HCT116 (cell line): ENCODE measurements at regions not wholly inside any gene's neighbourhood (a gene's known extent, or its start where the extent isn't known, plus 50 kb on each side); places are given as distances from the start of the nearest gene placed in this dataset.

ENCODE experiments used
- ATAC-seq: fragments of 200-7000 bp; cut with Tn5 transposase; 2 replicates; pipeline ENCODE4 v1.9.1; 2020; ENCODE audit warnings: mild to moderate bottlenecking, moderate library complexity
- BruUV-seq: library from RNA; stranded (reverse); fragments of 400-500 nt; replicated peaks from 2 replicates; lab custom pipeline; 2021; lab: Mats Ljungman, UMichigan
- CTCF ChIA-PET: fragments of 300-600 bp; sonication (Branson Sonifier 250); formaldehyde crosslinking; loops from one replicate; lab custom pipeline; 2021; ENCODE audit warnings: antibody characterized with exemption; lab: Charles Lee
- POLR2A ChIA-PET: fragments of 300-600, 350-600 bp; sonication (Branson Sonifier 250); formaldehyde crosslinking; loops from one replicate; lab custom pipeline; 2021; ENCODE audit warnings: antibody characterized with exemption; lab: Charles Lee
- RAD21 ChIA-PET, 2 experiments: fragments of 300-600 bp; sonication (Branson Sonifier 250); formaldehyde crosslinking; loops; one replicate each; lab custom pipeline; 2023; ENCODE audit warnings: low total read pairs in 2 of 2; ENCODE audit not compliant: uncharacterized antibody in 2 of 2, unreplicated experiment in 2 of 2, low non-redundant PET in 1 of 2; lab: Charles Lee
- DNase-seq: peaks from one replicate; pipeline ENCODE4 v3.0.0-alpha.2; 2010; ENCODE audit warnings: low read depth, low spot score
- H2AFZ ChIP-seq: fragments of 200-600 bp; shearing (Covaris generic), sonication (generic); 2 replicates; pipeline ENCODE4 v1.6.1; 2017; ENCODE audit warnings: low read depth, mixed run types, mixed read lengths, antibody characterized with exemption, low read length; ENCODE audit not compliant: poor library complexity, severe bottlenecking
- H3K27ac ChIP-seq: 2 replicates; pipeline ENCODE4 v1.5.1; 2012; ENCODE audit warnings: low read depth, low read length
- H3K27me3 ChIP-seq: fragments of 200-600 bp; sonication (generic); 2 replicates; pipeline ENCODE4 v1.6.1; 2016; ENCODE audit warnings: mixed run types, low read length, mixed read lengths; ENCODE audit not compliant: insufficient read depth
- H3K36me3 ChIP-seq, 2 experiments: fragments of 200-500 bp in 1 of 2; fragments of 200-600 bp in 1 of 2; sonication (Bioruptor generic) in 1 of 2; sonication (generic) in 1 of 2; 2 replicates each; pipeline versions ENCODE4 v1.5.1 to v1.6.1; 2014 to 2016; ENCODE audit warnings: low read length in 2 of 2, inconsistent platforms in 1 of 2, mixed read lengths in 1 of 2, mixed run types in 1 of 2; ENCODE audit not compliant: insufficient read depth in 2 of 2, control insufficient read depth in 1 of 2
- H3K4me1 ChIP-seq, 2 experiments: fragments of 200-600 bp in 1 of 2; sonication (generic) in 1 of 2; 2 replicates each; pipeline versions ENCODE4 v1.5.1 to v1.6.1; 2012 to 2017; ENCODE audit warnings: low read length in 2 of 2, inconsistent platforms in 1 of 2, mild to moderate bottlenecking in 1 of 2, mixed read lengths in 1 of 2, mixed run types in 1 of 2, moderate library complexity in 1 of 2; ENCODE audit not compliant: insufficient read depth in 2 of 2, control insufficient read depth in 1 of 2
- H3K4me2 ChIP-seq: fragments of 200-600 bp; sonication (generic); 2 replicates; pipeline ENCODE4 v1.6.1; 2017; ENCODE audit warnings: mixed run types, low read length, mixed read lengths
- H3K4me3 ChIP-seq, 2 experiments: fragments of 200-600 bp in 1 of 2; sonication (generic) in 1 of 2; replicated peaks in 1 of 2; 2 replicates each; pipeline ENCODE4 v1.5.1; 2011 to 2016; ENCODE audit warnings: low read length in 2 of 2, control low read depth in 1 of 2, low read depth in 1 of 2, mild to moderate bottlenecking in 1 of 2, mixed read lengths in 1 of 2, mixed run types in 1 of 2
- H3K79me2 ChIP-seq: fragments of 200-600 bp; sonication (generic); 2 replicates; pipeline ENCODE4 v1.6.1; 2017; ENCODE audit warnings: mild to moderate bottlenecking, mixed run types, low read length, moderate library complexity, mixed read lengths; ENCODE audit not compliant: insufficient read depth
- H3K9ac ChIP-seq: fragments of 200-600 bp; sonication (generic); 2 replicates; pipeline ENCODE4 v1.6.1; 2016; ENCODE audit warnings: low read length, mixed read lengths
- H3K9me2 ChIP-seq: fragments of 200-600 bp; sonication (generic), shearing (Covaris generic); 2 replicates; pipeline ENCODE4 v1.6.1; 2017; ENCODE audit warnings: mixed run types, mild to moderate bottlenecking, moderate library complexity; ENCODE audit not compliant: insufficient read depth
- H3K9me3 ChIP-seq, 2 experiments: fragments of 200-500 bp in 1 of 2; fragments of 200-600 bp in 1 of 2; sonication (Bioruptor generic) in 1 of 2; sonication (generic) in 1 of 2; 2 replicates each; pipeline ENCODE4 v1.6.1; 2014 to 2017; ENCODE audit warnings: low read length in 2 of 2, mixed read lengths in 2 of 2, inconsistent platforms in 1 of 2, low read depth in 1 of 2, mild to moderate bottlenecking in 1 of 2, mixed run types in 1 of 2, moderate library complexity in 1 of 2; ENCODE audit not compliant: control insufficient read depth in 1 of 2, insufficient read depth in 1 of 2
- H4K20me1 ChIP-seq: fragments of 200-600 bp; sonication (generic), shearing (Covaris generic); 2 replicates; pipeline ENCODE4 v1.6.1; 2017; ENCODE audit warnings: mixed run types, mild to moderate bottlenecking, moderate library complexity; ENCODE audit not compliant: insufficient read depth
- ATF3 ChIP-seq: IDR thresholded peaks from 2 replicates; pipeline ENCODE4 v1.6.1; 2012
- CEBPB ChIP-seq: IDR thresholded peaks from 2 replicates; pipeline ENCODE4 v1.6.1; 2012; ENCODE audit warnings: low read depth
- CTCF ChIP-seq, 3 experiments: fragments of 200-600 bp in 1 of 3; sonication (generic) in 1 of 3; IDR thresholded peaks in 2 of 3; conservative IDR thresholded peaks in 1 of 3; 2 replicates each; pipeline ENCODE4 v1.5.1; 2012 to 2017; ENCODE audit warnings: low read depth in 2 of 3, low read length in 2 of 3, antibody characterized with exemption in 1 of 3, borderline replicate concordance in 1 of 3, control low read depth in 1 of 3, mild to moderate bottlenecking in 1 of 3, mixed read lengths in 1 of 3, mixed run types in 1 of 3, moderate library complexity in 1 of 3; ENCODE audit not compliant: insufficient read depth in 1 of 3
- EGR1 ChIP-seq: IDR thresholded peaks from 2 replicates; pipeline ENCODE4 v1.6.1; 2012; ENCODE audit warnings: low read depth
- JUND ChIP-seq: IDR thresholded peaks from 2 replicates; pipeline ENCODE4 v1.6.1; 2012
- POLR2A ChIP-seq: IDR thresholded peaks from 2 replicates; pipeline ENCODE4 v1.7.0; 2011; ENCODE audit warnings: borderline replicate concordance; ENCODE audit not compliant: insufficient read depth, insufficient read length; ENCODE audit errors: extremely low read depth
- RAD21 ChIP-seq: IDR thresholded peaks from 2 replicates; pipeline ENCODE4 v1.6.1; 2012; ENCODE audit warnings: low read depth, mild to moderate bottlenecking
- YY1 ChIP-seq: IDR thresholded peaks from 2 replicates; pipeline ENCODE4 v1.6.1; 2011; ENCODE audit warnings: low read length, low read depth, moderate library complexity, mild to moderate bottlenecking; ENCODE audit not compliant: insufficient replicate concordance; ENCODE audit errors: extremely low read depth
- ZFX ChIP-seq: fragments of 450-650 bp; IDR thresholded peaks from 2 replicates; pipeline ENCODE4 v1.6.1; 2017
- intact Hi-C: fragments of 100-400 bp; cut with micrococcal nuclease; formaldehyde crosslinking; loops from 2 replicates; pipeline ENCODE4 v1.10.0; 2022

GRCh38 chr5:119304439-119305211 lies 51.2 kb upstream of the TNFAIP8 start:
- ChIA-PET CTCF (no interaction called here), POLR2A (interaction anchor here (0.5 kb wide), 1 partner anchor 107 kb away, joined by 3 read pairs; no protein-coding TSS in a partner anchor), RAD21 (no interaction called here)
- Histone ChIP-seq H3K79me2 (no peaks in the 10 kb centered on the region), H2AFZ (no peak overlapping the region), H3K27ac (no peak overlapping the region), H3K4me1 (peaks cover 26 to 30% of the 10 kb centered on the region in 2 experiments), H3K4me3 (no peak overlapping the region), H3K4me2 (no peak overlapping the region), H3K9me2 (no peaks in the 10 kb centered on the region), H3K9me3 (no peaks in the 10 kb centered on the region), H3K36me3 (no peaks in the 10 kb centered on the region), H3K27me3 (no peaks in the 10 kb centered on the region), H4K20me1 (no peaks in the 10 kb centered on the region), H3K9ac (no peak overlapping the region)
- intact Hi-C loops = no loop called here
- no peak for ATAC-seq
- DNase-seq = no peak
- TF ChIP-seq CEBPB = no peak
- TF ChIP-seq EGR1 = no peak
- no peak for TF ChIP-seq ATF3
- TF ChIP-seq CTCF (IDR thresholded peaks at IDR 0.05 in 2 of 3, conservative IDR thresholded peaks at IDR 0.05 in 1 of 3; ENCODE audit: borderline replicate concordance in 1 of 3, insufficient read depth in 1 of 3, low read depth in 2 of 3, low read length in 2 of 3) = no peak
- no peak for TF ChIP-seq POLR2A
- TF ChIP-seq YY1 = no peak
- TF ChIP-seq ZFX = no peak
- TF ChIP-seq RAD21 = no peak
- no peak for TF ChIP-seq JUND
- BruUV-seq = no TSS peak
